ENCODE measurements at regions not wholly inside any gene's neighbourhood (a gene's known extent, or its start where the extent isn't known, plus 50 kb on each side); places are given as distances from the start of the nearest gene placed in this dataset.

GRCh38 chr9:26537211-26537610 is 355.4 kb downstream of the CAAP1 start (continued):
- TF ChIP-seq ZNF425 (CRISPR knock-in tag; conservative IDR thresholded peaks at IDR 0.05) (no peak), IRF2 (CRISPR knock-in tag; IDR thresholded peaks at IDR 0.05; ENCODE audit: borderline replicate concordance, low read depth) (no peak), ARID4B (CRISPR knock-in tag; IDR thresholded peaks at IDR 0.05; ENCODE audit: borderline replicate concordance) (no peak), IRF1 (CRISPR knock-in tag; IDR thresholded peaks at IDR 0.05) (no peak)

GRCh38 chr9:26535151-26535550 is 357.5 kb downstream of the CAAP1 start:
- ATAC-seq = no peak; the same call in 1 of the 2 replicates
- TF ChIP-seq ATF6 (CRISPR knock-in tag; IDR thresholded peaks at IDR 0.05) (no peak), ZBTB43 (CRISPR knock-in tag; IDR thresholded peaks at IDR 0.05) (no peak), NR3C1 (CRISPR knock-in tag; conservative IDR thresholded peaks at IDR 0.05; ENCODE audit: low read depth) (no peak), MXD4 (CRISPR knock-in tag; IDR thresholded peaks at IDR 0.05; ENCODE audit: borderline replicate concordance) (no peak), MAX (CRISPR knock-in tag; IDR thresholded peaks at IDR 0.05) (no peak), ARID4B (CRISPR knock-in tag; IDR thresholded peaks at IDR 0.05; ENCODE audit: borderline replicate concordance) (no peak), CREB1 (CRISPR knock-in tag; IDR thresholded peaks at IDR 0.05) (no peak), NFYB (CRISPR knock-in tag; conservative IDR thresholded peaks at IDR 0.05; ENCODE audit: low read depth) (no peak), E2F5 (CRISPR knock-in tag; IDR thresholded peaks at IDR 0.05) (no peak)
- no peak for DNase-seq (ENCODE audit: low spot score)
- ChIA-PET POLR2A (no interaction called here), CTCF (no interaction called here)
- Mint-ChIP-seq H3K4me3 (no peak overlapping the region), H3K4me1 (peaks cover 8% of the 10 kb centered on the region), H3K9me3 (no peaks in the 10 kb centered on the region; the same call in 1 of the 2 replicates), H3K27me3 (ENCODE audit: low read depth) (no peaks in the 10 kb centered on the region), H3K27ac (no peak overlapping the region), H3K36me3 (no peaks in the 10 kb centered on the region)
